ENCODE measurements at regions not wholly inside any gene's neighbourhood (a gene's known extent, or its start where the extent isn't known, plus 50 kb on each side); places are given as distances from the start of the nearest gene placed in this dataset.

GRCh38 chr16:35399133-35399532 is 1939.7 kb downstream of the TP53TG3F start:
- DNase-seq = no peak

- no peak for DNase-seq
Measured at GRCh38 chr16:35404273-35404672, 1944.9 kb downstream of the TP53TG3F start.

GRCh38 chr16:35405526-35405925 is 1946.1 kb downstream of the TP53TG3F start:
- no peak for DNase-seq

- DNase-seq = no peak
Measured at GRCh38 chr16:35409503-35409902, 1950.1 kb downstream of the TP53TG3F start.

GRCh38 chr16:35410438-35410837 is 1951.0 kb downstream of the TP53TG3F start:
- no peak for DNase-seq

GRCh38 chr16:35411156-35411555 is 1951.7 kb downstream of the TP53TG3F start:
- DNase-seq = no peak

- DNase-seq = no peak
Measured at GRCh38 chr16:35414139-35414538, 1954.7 kb downstream of the TP53TG3F start.

GRCh38 chr16:35414563-35414962 is 1955.2 kb downstream of the TP53TG3F start:
- no peak for DNase-seq

- no peak for DNase-seq
Measured at GRCh38 chr16:35425270-35425669, 1965.9 kb downstream of the TP53TG3F start.

GRCh38 chr16:35431829-35432663 is 1972.6 kb downstream of the TP53TG3F start:
- peak; percentile 29 to 41 for DNase-seq

GRCh38 chr16:35440875-35441274 is 1981.5 kb downstream of the TP53TG3F start:
- DNase-seq = no peak

- no peak for DNase-seq
Measured at GRCh38 chr16:35447010-35447558, 1987.7 kb downstream of the TP53TG3F start.

GRCh38 chr16:35449663-35450062 is 1990.3 kb downstream of the TP53TG3F start:
- no peak for DNase-seq

GRCh38 chr16:35450648-35451047 is 1991.2 kb downstream of the TP53TG3F start:
- DNase-seq = no peak

- DNase-seq = no peak
Measured at GRCh38 chr16:35452471-35452870, 1993.1 kb downstream of the TP53TG3F start.

- DNase-seq = peak; percentile 10 to 37
Measured at GRCh38 chr16:35463358-35463757, 2003.9 kb downstream of the TP53TG3F start.

- DNase-seq = no peak
Measured at GRCh38 chr16:35480361-35480760, 2020.9 kb downstream of the TP53TG3F start.

GRCh38 chr16:35480988-35481387 is 2021.6 kb downstream of the TP53TG3F start:
- DNase-seq = no peak

- DNase-seq = no peak
Measured at GRCh38 chr16:35485915-35486314, 2026.5 kb downstream of the TP53TG3F start.

GRCh38 chr16:35492225-35492624 is 2032.8 kb downstream of the TP53TG3F start:
- peak; percentile 70 to 84 for DNase-seq

GRCh38 chr16:35497399-35497798 is 2038.0 kb downstream of the TP53TG3F start:
- DNase-seq = no peak

GRCh38 chr16:35506018-35506897 is 2046.8 kb downstream of the TP53TG3F start:
- peak; percentile 86 for DNase-seq

GRCh38 chr16:35506898-35507194 is 2047.4 kb downstream of the TP53TG3F start:
- DNase-seq = peak; percentile 59 to 70

- peak in 1 of 2 experiments; percentile 53 for DNase-seq
Measured at GRCh38 chr16:35510701-35511100, 2051.3 kb downstream of the TP53TG3F start.
